NCI-H2029 (cell line): ENCODE measurements at regions not wholly inside any gene's neighbourhood (a gene's known extent, or its start where the extent isn't known, plus 50 kb on each side); places are given as distances from the start of the nearest gene placed in this dataset.
"Not testable (repeated sequence)": the region's sequence is repeated elsewhere in the genome, so short reads cannot be mapped to it uniquely, and the experiment has no call there.

ENCODE experiments used
- DNase-seq: peaks from one replicate; lab custom pipeline; 2025; lab: John Stamatoyannopoulos, UW

- DNase-seq, result no peak
Observed at GRCh38 chr5:104494083-104494482, 931.5 kb upstream of the NUDT12 start.

- DNase-seq, result no peak
Observed at GRCh38 chr5:104472811-104473210, 910.2 kb upstream of the NUDT12 start.

GRCh38 chr5:104456122-104456521 lies 893.5 kb upstream of the NUDT12 start:
- DNase-seq, result peak; percentile 44

- no peak for DNase-seq
Observed at GRCh38 chr5:104452550-104452949, 890.0 kb upstream of the NUDT12 start.

GRCh38 chr5:104451911-104452310 lies 889.3 kb upstream of the NUDT12 start:
- DNase-seq, result not testable (repeated sequence)

GRCh38 chr5:104444656-104445055 lies 882.1 kb upstream of the NUDT12 start:
- no peak for DNase-seq

- DNase-seq, result no peak
Observed at GRCh38 chr5:104443706-104444105, 881.1 kb upstream of the NUDT12 start.

- no peak for DNase-seq
Observed at GRCh38 chr5:104431981-104432380, 869.4 kb upstream of the NUDT12 start.

GRCh38 chr5:104431002-104431620 lies 868.5 kb upstream of the NUDT12 start:
- DNase-seq, result no peak

GRCh38 chr5:104429911-104430310 lies 867.3 kb upstream of the NUDT12 start:
- DNase-seq, result no peak

- DNase-seq, result no peak
Observed at GRCh38 chr5:104421431-104421830, 858.8 kb upstream of the NUDT12 start.

GRCh38 chr5:104418056-104418455 lies 855.5 kb upstream of the NUDT12 start:
- no peak for DNase-seq

- no peak for DNase-seq
Observed at GRCh38 chr5:104412649-104413240, 850.2 kb upstream of the NUDT12 start.

- no peak for DNase-seq
Observed at GRCh38 chr5:104400941-104401340, 838.4 kb upstream of the NUDT12 start.

GRCh38 chr5:104385906-104386305 lies 823.3 kb upstream of the NUDT12 start:
- DNase-seq, result no peak

- DNase-seq, result no peak
Observed at GRCh38 chr5:104375345-104375744, 812.8 kb upstream of the NUDT12 start.

GRCh38 chr5:104372796-104373195 lies 810.2 kb upstream of the NUDT12 start:
- no peak for DNase-seq

- DNase-seq, result no peak
Observed at GRCh38 chr5:104372376-104372775, 809.8 kb upstream of the NUDT12 start.

GRCh38 chr5:104370523-104370922 lies 807.9 kb upstream of the NUDT12 start:
- no peak for DNase-seq

- no peak for DNase-seq
Observed at GRCh38 chr5:104367978-104368377, 805.4 kb upstream of the NUDT12 start.

GRCh38 chr5:104363567-104363966 lies 801.0 kb upstream of the NUDT12 start:
- no peak for DNase-seq

GRCh38 chr5:104361932-104362331 lies 799.3 kb upstream of the NUDT12 start:
- DNase-seq, result no peak

GRCh38 chr5:104355350-104355749 lies 792.8 kb upstream of the NUDT12 start:
- DNase-seq, result no peak

- DNase-seq, result peak; percentile 1
Observed at GRCh38 chr5:104353371-104353770, 790.8 kb upstream of the NUDT12 start.
